HEK293 (cell line): ENCODE measurements at regions not wholly inside any gene's neighbourhood (a gene's known extent, or its start where the extent isn't known, plus 50 kb on each side); places are given as distances from the start of the nearest gene placed in this dataset.
"Not testable (repeated sequence)": the region's sequence is repeated elsewhere in the genome, so short reads cannot be mapped to it uniquely, and the experiment has no call there.

ENCODE experiments used
- CTCF ChIA-PET: fragments of 350-600 bp; formaldehyde crosslinking; extraction: SDS; loops from one replicate; lab custom pipeline; 2021; ENCODE audit warnings: antibody characterized with exemption; lab: Yijun Ruan, JAX
- POLR2A ChIA-PET: fragments of 300-600 bp; formaldehyde crosslinking; extraction: SDS; loops from one replicate; lab custom pipeline; 2020; ENCODE audit warnings: antibody characterized with exemption, inconsistent platforms; lab: Yijun Ruan, JAX
- H3K27ac ChIP-seq: fragments of 200-500 bp; sonication (Bioruptor generic); 2 replicates; pipeline ENCODE4 v1.5.1; 2014; ENCODE audit warnings: low read depth, low read length, control low read depth, inconsistent platforms; ENCODE audit errors: extremely low read depth
- H3K36me3 ChIP-seq, 2 experiments: fragments of 200-500 bp in 1 of 2; sonication (Bioruptor generic) in 1 of 2; 1 replicate in 1 of 2; 2 replicates in 1 of 2; pipeline ENCODE4 v1.5.1; 2014 to 2017; ENCODE audit warnings: inconsistent platforms in 2 of 2, low read length in 2 of 2; ENCODE audit not compliant: control insufficient read depth in 2 of 2, insufficient read depth in 1 of 2
- H3K4me1 ChIP-seq: fragments of 200-500 bp; sonication (Bioruptor generic); 2 replicates; pipeline ENCODE4 v1.5.1; 2014; ENCODE audit warnings: mild to moderate bottlenecking, low read length, inconsistent platforms; ENCODE audit not compliant: control insufficient read depth, insufficient read depth
- H3K4me3 ChIP-seq: 2 replicates; pipeline ENCODE4 v1.5.1; 2011; ENCODE audit warnings: low read depth, mild to moderate bottlenecking, control low read depth, low read length, moderate library complexity
- H3K9me3 ChIP-seq: fragments of 200-500 bp; sonication (Bioruptor generic); 2 replicates; pipeline ENCODE4 v1.5.1; 2014; ENCODE audit warnings: low read depth, low read length, inconsistent platforms; ENCODE audit not compliant: control insufficient read depth, insufficient read depth
- EGR2 ChIP-seq: fragments of 450-650 bp; formaldehyde crosslinking; IDR thresholded peaks from 2 replicates; pipeline ENCODE4 v1.5.1; 2016; ENCODE audit warnings: low read depth, missing biosample characterization, missing genetic modification characterization
- ZBTB17 ChIP-seq: fragments of 450-650 bp; formaldehyde crosslinking; IDR thresholded peaks from 2 replicates; pipeline ENCODE4 v1.5.1; 2016; ENCODE audit warnings: missing biosample characterization, missing genetic modification characterization
- ZFHX2 ChIP-seq: fragments of 450-650 bp; formaldehyde crosslinking; conservative IDR thresholded peaks from 2 replicates; pipeline ENCODE4 v1.5.1; 2016; ENCODE audit warnings: missing biosample characterization, missing genetic modification characterization
- ZNF146 ChIP-seq: fragments of 450-650 bp; formaldehyde crosslinking; IDR thresholded peaks from 2 replicates; pipeline ENCODE4 v1.5.1; 2016; ENCODE audit warnings: missing biosample characterization, missing genetic modification characterization
- ZNF2 ChIP-seq: fragments of 450-650 bp; formaldehyde crosslinking; IDR thresholded peaks from 2 replicates; pipeline ENCODE4 v1.5.1; 2016; ENCODE audit warnings: missing biosample characterization, missing genetic modification characterization
- ZNF449 ChIP-seq: fragments of 450-650 bp; formaldehyde crosslinking; IDR thresholded peaks from 2 replicates; pipeline ENCODE4 v1.5.1; 2017; ENCODE audit warnings: missing biosample characterization, mild to moderate bottlenecking, missing genetic modification characterization, moderate library complexity
- ZNF580 ChIP-seq: fragments of 450-650 bp; formaldehyde crosslinking; IDR thresholded peaks from 2 replicates; pipeline ENCODE4 v1.5.1; 2016; ENCODE audit warnings: missing biosample characterization, missing genetic modification characterization
- ZSCAN23 ChIP-seq: fragments of 450-650 bp; formaldehyde crosslinking; IDR thresholded peaks from 2 replicates; pipeline ENCODE4 v1.5.1; 2016; ENCODE audit warnings: missing biosample characterization, missing genetic modification characterization
- TF ChIP-seq, protein P1 (sequence below): fragments of 450-650 bp; formaldehyde crosslinking; IDR thresholded peaks from 2 replicates; pipeline ENCODE4 v1.5.1; 2017; ENCODE audit warnings: missing biosample characterization, missing genetic modification characterization
- TF ChIP-seq, protein P2 (sequence below): fragments of 450-650 bp; formaldehyde crosslinking; IDR thresholded peaks from 2 replicates; pipeline ENCODE4 v1.5.1; 2016; ENCODE audit warnings: missing biosample characterization, missing genetic modification characterization, borderline replicate concordance

GRCh38 chr11:115610908-115611307, 106.7 kb upstream of the CADM1 start:
- no peak overlapping the region for H3K27ac ChIP-seq
- no peak for TF ChIP-seq ZNF449 (tag by site-specific recombination)
- TF ChIP-seq, protein P1, sequence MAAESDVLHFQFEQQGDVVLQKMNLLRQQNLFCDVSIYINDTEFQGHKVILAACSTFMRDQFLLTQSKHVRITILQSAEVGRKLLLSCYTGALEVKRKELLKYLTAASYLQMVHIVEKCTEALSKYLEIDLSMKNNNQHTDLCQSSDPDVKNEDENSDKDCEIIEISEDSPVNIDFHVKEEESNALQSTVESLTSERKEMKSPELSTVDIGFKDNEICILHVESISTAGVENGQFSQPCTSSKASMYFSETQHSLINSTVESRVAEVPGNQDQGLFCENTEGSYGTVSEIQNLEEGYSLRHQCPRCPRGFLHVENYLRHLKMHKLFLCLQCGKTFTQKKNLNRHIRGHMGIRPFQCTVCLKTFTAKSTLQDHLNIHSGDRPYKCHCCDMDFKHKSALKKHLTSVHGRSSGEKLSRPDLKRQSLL (tag by site-specific recombination) = no peak
- H3K4me1 ChIP-seq = peaks cover 2% of the 10 kb centered on the region; the same call in 1 of the 2 replicates
- CTCF ChIA-PET = interaction anchor here (0.7 kb wide), 1 partner anchor 236 kb away, joined by 3 read pairs; no protein-coding TSS in a partner anchor
- no peaks in the 10 kb centered on the region for H3K36me3 ChIP-seq
- POLR2A ChIA-PET = no interaction called here
- H3K9me3 ChIP-seq = no peaks in the 10 kb centered on the region
- no peak overlapping the region for H3K4me3 ChIP-seq

DNA sequence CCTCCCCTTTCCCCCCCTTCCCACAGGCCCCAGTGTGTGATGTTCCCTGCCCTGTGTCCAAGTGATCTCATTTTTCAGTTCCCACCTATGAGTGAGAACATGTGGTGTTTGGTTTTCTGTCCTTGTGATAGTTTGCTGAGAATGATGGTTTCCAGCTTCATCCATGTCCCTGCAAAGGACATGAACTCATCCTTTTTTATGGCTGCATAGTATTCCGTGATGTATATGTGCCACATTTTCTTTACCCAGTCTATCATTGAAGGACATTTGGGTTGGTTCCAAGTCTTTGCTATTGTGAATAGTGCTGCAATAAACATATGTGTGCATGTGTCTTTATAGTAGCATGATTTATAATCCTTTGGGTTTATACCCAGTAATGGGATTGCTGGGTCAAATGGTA, 106.0 kb upstream of the CADM1 start:
- H3K36me3 ChIP-seq, H3K27ac ChIP-seq, POLR2A ChIA-PET, H3K9me3 ChIP-seq, H3K4me3 ChIP-seq, H3K4me1 ChIP-seq: not testable (repeated sequence)
- peak; percentile 92 for TF ChIP-seq ZNF146 (tag by site-specific recombination)
- TF ChIP-seq ZNF580 (tag by site-specific recombination) = peak; percentile 40; the same call in 1 of the 2 replicates
- CTCF ChIA-PET = interaction anchor here (0.7 to 0.8 kb wide), 2 partner anchors 13 to 44 kb away, joined by 3 to 4 read pairs; no protein-coding TSS in a partner anchor

DNA sequence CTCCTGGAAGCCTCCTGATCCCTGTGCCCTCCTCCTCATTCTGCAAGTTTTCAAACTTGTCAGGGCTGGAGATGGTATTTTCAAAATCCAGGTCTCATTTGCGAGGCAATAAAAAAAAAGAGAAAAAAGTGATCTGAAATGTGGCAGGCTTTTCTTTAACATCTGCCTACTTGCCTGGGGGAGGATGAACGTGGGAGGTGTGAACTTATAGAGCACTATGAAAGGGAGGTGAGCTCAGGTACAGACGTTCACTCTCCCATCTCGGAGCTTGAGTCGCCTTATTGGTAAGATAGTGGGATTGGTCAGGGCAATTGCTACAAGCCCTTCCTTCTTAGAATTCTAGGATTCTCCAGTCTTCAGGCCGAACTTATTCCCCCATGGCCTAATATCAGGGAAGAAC, 104.8 kb upstream of the CADM1 start:
- POLR2A ChIA-PET = no interaction called here
- TF ChIP-seq, protein P2, sequence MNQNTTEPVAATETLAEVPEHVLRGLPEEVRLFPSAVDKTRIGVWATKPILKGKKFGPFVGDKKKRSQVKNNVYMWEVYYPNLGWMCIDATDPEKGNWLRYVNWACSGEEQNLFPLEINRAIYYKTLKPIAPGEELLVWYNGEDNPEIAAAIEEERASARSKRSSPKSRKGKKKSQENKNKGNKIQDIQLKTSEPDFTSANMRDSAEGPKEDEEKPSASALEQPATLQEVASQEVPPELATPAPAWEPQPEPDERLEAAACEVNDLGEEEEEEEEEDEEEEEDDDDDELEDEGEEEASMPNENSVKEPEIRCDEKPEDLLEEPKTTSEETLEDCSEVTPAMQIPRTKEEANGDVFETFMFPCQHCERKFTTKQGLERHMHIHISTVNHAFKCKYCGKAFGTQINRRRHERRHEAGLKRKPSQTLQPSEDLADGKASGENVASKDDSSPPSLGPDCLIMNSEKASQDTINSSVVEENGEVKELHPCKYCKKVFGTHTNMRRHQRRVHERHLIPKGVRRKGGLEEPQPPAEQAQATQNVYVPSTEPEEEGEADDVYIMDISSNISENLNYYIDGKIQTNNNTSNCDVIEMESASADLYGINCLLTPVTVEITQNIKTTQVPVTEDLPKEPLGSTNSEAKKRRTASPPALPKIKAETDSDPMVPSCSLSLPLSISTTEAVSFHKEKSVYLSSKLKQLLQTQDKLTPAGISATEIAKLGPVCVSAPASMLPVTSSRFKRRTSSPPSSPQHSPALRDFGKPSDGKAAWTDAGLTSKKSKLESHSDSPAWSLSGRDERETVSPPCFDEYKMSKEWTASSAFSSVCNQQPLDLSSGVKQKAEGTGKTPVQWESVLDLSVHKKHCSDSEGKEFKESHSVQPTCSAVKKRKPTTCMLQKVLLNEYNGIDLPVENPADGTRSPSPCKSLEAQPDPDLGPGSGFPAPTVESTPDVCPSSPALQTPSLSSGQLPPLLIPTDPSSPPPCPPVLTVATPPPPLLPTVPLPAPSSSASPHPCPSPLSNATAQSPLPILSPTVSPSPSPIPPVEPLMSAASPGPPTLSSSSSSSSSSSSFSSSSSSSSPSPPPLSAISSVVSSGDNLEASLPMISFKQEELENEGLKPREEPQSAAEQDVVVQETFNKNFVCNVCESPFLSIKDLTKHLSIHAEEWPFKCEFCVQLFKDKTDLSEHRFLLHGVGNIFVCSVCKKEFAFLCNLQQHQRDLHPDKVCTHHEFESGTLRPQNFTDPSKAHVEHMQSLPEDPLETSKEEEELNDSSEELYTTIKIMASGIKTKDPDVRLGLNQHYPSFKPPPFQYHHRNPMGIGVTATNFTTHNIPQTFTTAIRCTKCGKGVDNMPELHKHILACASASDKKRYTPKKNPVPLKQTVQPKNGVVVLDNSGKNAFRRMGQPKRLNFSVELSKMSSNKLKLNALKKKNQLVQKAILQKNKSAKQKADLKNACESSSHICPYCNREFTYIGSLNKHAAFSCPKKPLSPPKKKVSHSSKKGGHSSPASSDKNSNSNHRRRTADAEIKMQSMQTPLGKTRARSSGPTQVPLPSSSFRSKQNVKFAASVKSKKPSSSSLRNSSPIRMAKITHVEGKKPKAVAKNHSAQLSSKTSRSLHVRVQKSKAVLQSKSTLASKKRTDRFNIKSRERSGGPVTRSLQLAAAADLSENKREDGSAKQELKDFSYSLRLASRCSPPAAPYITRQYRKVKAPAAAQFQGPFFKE (tag by site-specific recombination) = no peak
- TF ChIP-seq ZBTB17 (tag by site-specific recombination) (no peak), ZSCAN23 (tag by site-specific recombination) (no peak), EGR2 (tag by site-specific recombination) (0 out of 2 replicates have a peak, but pooled peaks have one; percentile 48), ZNF2 (no peak), ZFHX2 (tag by site-specific recombination) (0 out of 2 replicates have a peak, but pooled peaks have one; percentile 29)
- TF ChIP-seq, all 188 proteins: peak for 2
- no peaks in the 10 kb centered on the region for H3K9me3 ChIP-seq
- peaks cover 2% of the 10 kb centered on the region; the same call in 1 of the 2 replicates for H3K4me1 ChIP-seq
- H3K4me3 ChIP-seq = no peak overlapping the region
- CTCF ChIA-PET = no interaction called here
- H3K36me3 ChIP-seq = no peaks in the 10 kb centered on the region
- no peak overlapping the region for H3K27ac ChIP-seq
